GM21717 (cell line): ENCODE measurements at regions not wholly inside any gene's neighbourhood (a gene's known extent, or its start where the extent isn't known, plus 50 kb on each side); places are given as distances from the start of the nearest gene placed in this dataset.
"Not testable (repeated sequence)": the region's sequence is repeated elsewhere in the genome, so short reads cannot be mapped to it uniquely, and the experiment has no call there.

Experiments used
- ATAC-seq: cut with Tn5 transposase; IDR thresholded peaks from one replicate; pipeline ENCODE4 v1.9.1; 2021; ENCODE audit warnings: mild to moderate bottlenecking, moderate library complexity; ENCODE audit not compliant: unreplicated experiment

- ATAC-seq: no peak
Observed at GRCh38 chr10:36026656-36027390, 384.7 kb upstream of the FZD8 start.

- no peak for ATAC-seq
Observed at GRCh38 chr10:36026081-36026480, 384.0 kb upstream of the FZD8 start.

- ATAC-seq: no peak
Observed at GRCh38 chr10:36023939-36024338, 381.8 kb upstream of the FZD8 start.

- no peak for ATAC-seq
Observed at GRCh38 chr10:36021096-36021495, 379.0 kb upstream of the FZD8 start.

GRCh38 chr10:36019749-36020148 is 377.7 kb upstream of the FZD8 start:
- ATAC-seq: no peak

GRCh38 chr10:36018996-36019395 is 376.9 kb upstream of the FZD8 start:
- ATAC-seq: no peak

- no peak for ATAC-seq
Observed at GRCh38 chr10:36017137-36017536, 375.0 kb upstream of the FZD8 start.

GRCh38 chr10:36007369-36007768 is 365.3 kb upstream of the FZD8 start:
- ATAC-seq: no peak

- no peak for ATAC-seq
Observed at GRCh38 chr10:36003688-36004087, 361.6 kb upstream of the FZD8 start.

- no peak for ATAC-seq
Observed at GRCh38 chr10:36003031-36003600, 361.0 kb upstream of the FZD8 start.

- no peak for ATAC-seq
Observed at GRCh38 chr10:36002445-36002844, 360.3 kb upstream of the FZD8 start.

- not testable (repeated sequence) for ATAC-seq
Observed at GRCh38 chr10:36000754-36001153, 358.7 kb upstream of the FZD8 start.

GRCh38 chr10:35998026-35998425 is 355.9 kb upstream of the FZD8 start:
- ATAC-seq: no peak

- ATAC-seq: no peak
Observed at GRCh38 chr10:35995485-35995884, 353.4 kb upstream of the FZD8 start.

GRCh38 chr10:35993591-35994515 is 351.8 kb upstream of the FZD8 start:
- ATAC-seq: no peak

- ATAC-seq: no peak
Observed at GRCh38 chr10:35992107-35992506, 350.0 kb upstream of the FZD8 start.

- ATAC-seq: no peak
Observed at GRCh38 chr10:35986756-35987502, 344.8 kb upstream of the FZD8 start.

GRCh38 chr10:35979116-35979515 is 337.0 kb upstream of the FZD8 start:
- ATAC-seq: no peak

- ATAC-seq: not testable (repeated sequence)
Observed at GRCh38 chr10:35973912-35974591, 332.0 kb upstream of the FZD8 start.

GRCh38 chr10:35972275-35972674 is 330.2 kb upstream of the FZD8 start:
- no peak for ATAC-seq
